Fibroblast of skin of left quadriceps (primary cell): ENCODE measurements at regions not wholly inside any gene's neighbourhood (a gene's known extent, or its start where the extent isn't known, plus 50 kb on each side); places are given as distances from the start of the nearest gene placed in this dataset.

ENCODE experiments used
- DNase-seq, 2 experiments: peaks; one replicate each; pipeline ENCODE4 v3.0.0-alpha.2; 2013; ENCODE audit warnings: low read depth in 2 of 2

DNA sequence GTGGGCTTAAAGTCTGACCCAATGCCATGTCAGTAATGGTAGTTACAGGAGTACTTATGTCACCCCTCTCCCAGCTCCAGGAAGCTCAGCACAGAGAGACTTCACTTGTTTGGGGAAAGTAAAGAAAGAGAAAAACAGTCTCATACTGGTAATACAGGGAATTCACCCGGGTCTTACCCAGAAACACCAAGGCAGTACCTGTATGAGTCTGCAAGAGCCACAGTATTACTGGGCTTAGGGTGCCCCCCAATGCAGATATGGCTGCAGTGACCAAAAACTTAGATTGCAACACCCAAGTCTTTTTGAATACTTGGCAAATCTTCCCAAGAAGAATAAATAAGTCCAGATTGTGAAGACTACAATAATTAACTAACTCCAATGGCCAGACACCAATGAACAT lies 622.1 kb downstream of the IGSF11 start:
- DNase-seq = no peak

DNA sequence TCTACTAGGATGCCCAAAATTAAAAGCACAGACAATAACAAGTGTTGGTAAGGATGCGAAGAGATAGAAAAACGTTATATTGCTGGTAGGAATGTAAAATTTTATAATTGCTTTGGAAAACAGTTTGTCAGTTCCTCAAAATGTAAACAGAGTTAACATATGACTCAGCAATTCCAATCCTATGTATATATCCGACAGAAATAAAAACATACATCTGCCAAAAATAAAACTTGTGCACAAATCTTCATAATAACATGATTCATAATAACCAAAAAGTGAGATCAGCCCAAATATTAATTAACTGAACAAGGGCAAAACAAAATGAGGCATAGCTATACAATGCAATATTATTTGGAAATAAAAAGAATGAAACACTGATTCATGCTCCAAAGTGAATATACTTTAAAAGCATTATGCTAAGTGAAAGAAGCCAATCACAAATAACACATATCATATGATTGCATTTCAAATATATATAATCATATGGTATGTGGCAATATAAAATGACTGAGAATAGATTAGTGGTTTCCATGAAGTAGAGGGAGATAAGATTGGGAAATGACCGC lies 609.3 kb downstream of the IGSF11 start:
- DNase-seq = no peak

DNA sequence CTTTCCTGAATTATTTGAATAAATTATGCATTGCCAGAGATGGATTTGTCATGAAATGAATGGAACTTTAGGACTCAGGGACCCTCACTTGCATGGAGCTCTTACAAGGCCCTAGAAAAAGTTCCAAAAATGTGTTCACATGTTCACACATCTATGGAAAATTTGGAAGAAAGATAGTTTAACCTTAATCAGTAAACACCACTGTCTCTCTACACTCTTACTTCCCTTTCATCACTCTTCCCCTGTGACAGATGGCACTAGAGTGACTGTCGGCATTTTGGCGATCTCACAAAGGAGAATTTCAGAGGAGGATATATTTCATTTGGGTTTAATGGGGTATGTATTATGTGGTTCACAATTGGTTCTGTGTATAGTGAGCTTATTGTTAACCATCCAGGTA lies 600.8 kb downstream of the IGSF11 start:
- DNase-seq = no peak

DNA sequence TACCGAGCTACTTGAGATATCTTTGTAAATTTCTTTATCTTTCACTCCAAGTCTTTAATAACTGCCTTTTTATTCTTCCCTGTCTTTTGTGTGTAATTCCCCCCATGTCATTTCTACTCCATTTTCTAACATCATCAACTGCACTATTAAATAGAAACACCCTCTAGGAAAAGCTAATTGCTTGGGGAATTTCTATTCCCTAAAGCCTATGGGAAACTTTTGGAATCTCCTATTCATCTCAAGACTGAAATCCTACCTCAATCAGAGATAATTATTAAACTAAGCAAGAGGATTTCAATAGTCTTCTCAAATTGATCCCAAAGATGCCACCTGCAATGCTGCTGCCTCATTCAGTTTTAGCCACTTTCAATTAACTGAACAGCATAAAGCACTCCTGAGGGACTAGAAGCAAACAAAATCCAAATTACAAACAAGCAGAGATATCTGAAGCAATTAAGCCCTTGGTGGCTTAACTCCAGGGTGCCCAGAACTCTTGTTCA lies 598.7 kb downstream of the IGSF11 start:
- no peak for DNase-seq

DNA sequence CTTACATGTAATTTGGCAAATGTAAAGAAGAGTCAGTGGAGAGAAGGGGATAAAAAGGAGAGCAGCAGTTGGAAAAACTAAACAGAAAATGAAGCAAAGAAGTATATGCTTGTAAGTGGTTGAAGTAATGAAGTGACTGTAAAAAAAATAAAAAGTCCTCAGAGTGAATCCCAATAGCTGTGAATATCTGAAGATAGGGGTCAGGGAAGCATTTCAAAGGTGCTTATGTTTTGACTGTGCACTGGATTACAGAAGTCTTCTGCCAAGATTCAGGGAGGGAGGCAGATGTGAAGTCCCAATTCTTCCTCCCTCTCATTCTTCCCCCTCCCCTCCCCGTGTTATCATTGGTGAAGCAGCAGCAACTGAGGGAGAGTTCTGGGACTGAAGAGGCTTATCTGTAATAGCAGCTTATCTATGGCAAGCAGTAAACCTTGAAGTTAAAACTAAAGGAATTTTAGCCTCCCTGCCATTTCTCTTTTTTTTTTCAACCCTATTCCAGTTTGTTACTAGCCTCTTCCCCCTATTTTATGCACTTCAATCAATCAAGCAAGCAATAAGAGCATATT lies 597.9 kb downstream of the IGSF11 start:
- no peak for DNase-seq

DNA sequence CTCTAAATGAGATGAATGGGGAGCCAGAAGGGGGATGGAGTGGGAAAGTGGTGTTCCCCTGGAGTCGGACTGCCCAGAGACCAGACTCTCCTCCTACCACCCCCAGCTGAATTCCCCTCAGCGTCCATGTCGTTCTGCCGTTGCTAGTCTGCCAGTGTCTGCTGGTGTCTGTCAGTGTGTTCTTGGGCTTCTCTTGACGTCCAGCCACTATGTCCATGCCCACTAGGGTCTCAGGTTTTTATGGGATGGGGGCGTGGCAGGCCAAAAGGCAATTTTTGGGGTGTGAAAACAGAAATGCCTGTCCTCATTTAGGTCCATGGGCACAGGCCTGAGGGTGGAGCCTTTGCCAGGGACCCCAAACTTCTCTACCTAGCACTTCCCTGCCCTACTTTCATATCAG lies 589.6 kb downstream of the IGSF11 start:
- DNase-seq = no peak

DNA sequence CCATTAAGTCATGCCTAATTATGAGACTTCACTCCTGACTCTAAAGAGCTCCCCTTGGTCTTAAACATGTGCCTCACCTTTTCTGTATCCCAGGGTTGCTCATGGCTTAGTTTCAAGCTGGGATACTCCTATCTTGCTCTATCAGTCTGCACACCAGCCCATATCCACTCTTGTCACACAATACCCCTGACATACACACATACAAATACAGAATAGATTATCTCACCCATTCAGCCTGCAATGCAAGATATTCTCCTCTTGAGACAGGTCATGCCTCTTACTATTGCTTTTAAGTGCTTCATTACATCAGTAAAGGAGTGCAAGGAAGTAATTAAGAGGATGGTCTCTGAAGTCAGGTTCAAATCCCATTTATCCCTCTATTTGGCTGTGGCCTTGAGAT lies 587.3 kb downstream of the IGSF11 start:
- no peak for DNase-seq

DNA sequence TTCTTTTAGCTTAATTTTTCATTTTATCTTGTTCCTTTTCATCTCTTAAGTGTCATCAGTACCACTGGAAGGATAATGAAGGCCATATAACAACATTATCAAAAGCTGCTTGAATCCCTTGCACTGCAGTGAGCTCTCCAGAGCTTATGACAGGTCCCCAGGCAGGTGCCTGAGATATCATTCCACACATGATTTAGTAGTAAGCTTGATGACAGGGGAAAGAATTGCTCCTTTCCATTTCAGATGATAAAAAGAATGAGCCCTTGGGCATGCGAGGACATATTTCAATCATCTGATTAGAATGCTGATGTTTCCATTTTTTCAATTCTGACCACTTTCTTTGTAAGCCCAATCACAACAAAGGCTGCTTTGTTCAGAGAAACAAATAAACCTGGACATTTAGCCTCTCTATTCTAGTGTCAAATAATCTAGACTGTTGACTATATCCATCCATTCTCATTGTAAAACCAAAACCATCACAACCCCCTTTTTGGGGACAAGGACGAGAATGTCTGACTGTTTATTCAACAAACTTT lies 567.8 kb downstream of the IGSF11 start:
- DNase-seq = no peak

DNA sequence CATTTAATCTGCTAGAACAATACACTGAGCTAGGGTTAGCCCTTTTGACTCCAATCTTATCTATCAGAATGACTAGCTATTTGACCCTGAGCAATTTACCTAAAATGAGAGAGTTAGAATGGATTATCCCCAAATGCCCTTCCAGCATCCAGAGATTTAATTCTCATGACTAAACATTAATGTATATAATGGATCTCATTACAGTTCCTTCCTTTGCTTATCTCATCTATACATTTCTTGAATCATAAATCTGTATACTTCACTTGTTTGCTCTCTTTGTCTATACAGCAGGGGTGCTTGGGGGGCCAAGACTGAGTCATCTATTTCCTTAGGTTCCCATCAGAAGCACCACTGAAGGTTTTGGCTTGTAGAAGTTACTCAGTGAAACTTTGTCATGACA lies 565.8 kb downstream of the IGSF11 start:
- DNase-seq = no peak

DNA sequence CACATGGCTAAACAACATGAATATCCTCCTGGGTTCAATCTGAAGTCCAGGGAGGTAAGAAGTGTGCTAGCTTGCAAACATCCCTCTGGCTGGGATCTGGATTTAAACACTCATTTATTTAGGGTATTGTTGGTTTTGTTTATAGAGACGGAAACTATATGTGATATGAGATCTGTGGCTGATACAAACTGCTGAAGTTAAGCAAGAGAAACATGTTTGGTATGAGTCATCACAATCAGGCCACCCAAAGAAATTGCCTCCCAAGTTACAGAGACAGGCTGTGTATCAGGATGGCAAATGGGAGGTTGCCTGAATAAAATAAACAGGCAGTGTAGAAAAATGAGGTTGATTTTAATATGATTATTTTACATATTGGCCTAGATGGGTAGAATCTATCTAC lies 562.1 kb downstream of the IGSF11 start:
- no peak for DNase-seq

DNA sequence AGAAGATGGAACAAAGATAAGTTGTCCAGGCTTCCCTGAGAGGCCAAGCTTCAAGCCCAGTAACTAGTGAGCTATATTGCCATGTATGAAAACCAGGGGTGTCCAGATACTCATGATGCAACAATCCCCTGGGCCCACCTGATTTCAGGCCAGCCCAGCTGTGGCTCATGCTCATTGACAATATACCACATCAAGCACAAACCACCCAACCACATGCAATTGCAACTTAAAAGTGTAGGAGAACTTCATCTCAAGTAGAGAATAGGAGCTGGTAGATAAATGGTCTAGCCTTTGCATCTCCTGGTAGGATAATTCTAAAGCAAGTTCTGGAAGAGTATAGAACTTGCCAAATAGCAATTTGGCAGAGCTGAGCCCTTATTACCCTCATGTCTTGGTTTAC lies 561.3 kb downstream of the IGSF11 start:
- DNase-seq = no peak

DNA sequence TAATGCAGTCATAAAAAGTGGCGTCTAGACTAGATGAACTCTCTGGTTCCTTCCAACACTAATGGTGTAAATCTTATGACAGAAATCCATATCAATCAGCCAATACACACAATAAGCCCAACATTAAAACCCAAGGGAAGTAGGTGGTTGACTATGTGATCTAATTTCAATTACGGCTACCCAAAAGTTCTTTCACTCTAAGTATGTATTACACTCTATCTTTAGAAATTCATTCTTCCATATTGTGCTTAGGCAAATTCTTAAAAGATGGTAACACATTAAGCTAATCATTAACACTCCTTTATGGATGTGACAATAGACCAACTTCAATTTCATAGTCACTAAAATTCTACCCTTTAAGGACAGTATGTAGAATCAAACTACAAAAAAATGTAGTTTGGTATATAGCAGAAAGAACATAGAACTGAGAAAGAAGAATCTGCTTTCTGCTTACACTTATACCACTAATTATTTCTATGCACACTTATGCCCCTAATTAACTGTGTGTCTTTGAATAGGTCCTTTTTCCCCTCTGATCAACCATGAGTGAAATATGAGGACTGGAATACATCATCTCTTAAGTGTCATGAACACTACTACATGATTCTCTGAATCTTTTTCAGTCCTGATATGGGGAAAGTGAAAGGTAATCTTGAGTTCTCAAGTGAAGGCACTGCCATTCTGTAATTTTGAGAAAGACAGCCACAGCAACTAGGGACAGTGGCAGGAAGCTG lies 557.6 kb downstream of the IGSF11 start:
- no peak for DNase-seq

DNA sequence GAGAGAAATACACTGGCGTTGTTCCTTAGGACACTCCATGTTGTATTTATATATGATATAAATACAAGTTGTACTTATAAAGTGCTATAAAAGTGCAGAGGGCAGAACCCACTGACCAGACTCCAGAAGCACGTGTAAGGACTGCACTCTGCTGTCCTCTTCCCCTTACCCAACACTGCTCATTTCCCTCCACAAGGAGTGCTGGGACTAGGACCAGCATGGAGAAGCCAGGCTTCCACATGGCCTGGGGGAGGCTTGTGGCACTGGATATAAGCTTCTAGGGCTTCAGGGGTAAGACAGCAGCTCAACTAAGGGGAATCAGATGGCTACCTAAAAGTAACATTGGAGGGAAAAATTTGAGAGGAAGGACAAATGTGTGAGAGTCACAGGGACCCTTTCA lies 556.9 kb downstream of the IGSF11 start:
- no peak for DNase-seq

DNA sequence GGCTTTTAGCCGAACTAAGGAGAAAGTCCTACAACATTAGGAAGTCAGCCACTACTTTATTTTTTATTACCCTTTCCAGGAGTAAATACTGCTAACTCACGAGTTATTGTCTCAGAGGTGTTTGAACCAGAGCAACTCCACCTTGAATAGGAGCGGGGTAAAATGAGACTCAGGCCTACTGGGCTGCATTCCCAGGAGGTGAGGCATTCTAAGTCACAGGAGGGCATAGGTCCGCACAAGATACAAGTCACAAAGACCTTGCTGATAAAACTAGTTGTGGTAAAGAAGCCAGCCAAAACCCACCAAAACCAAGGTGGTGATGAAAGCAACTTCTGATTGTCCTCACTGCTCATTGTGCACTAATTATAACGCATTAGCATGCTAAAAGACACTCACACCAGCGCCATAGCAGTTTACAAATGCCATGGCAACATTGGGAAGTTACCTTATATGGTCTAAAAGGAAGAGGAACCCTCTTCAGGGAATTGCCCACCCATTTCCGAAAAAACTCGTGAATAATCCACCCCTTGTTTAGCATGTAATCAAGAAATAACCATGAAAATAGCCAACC lies 555.9 kb downstream of the IGSF11 start:
- DNase-seq = no peak

DNA sequence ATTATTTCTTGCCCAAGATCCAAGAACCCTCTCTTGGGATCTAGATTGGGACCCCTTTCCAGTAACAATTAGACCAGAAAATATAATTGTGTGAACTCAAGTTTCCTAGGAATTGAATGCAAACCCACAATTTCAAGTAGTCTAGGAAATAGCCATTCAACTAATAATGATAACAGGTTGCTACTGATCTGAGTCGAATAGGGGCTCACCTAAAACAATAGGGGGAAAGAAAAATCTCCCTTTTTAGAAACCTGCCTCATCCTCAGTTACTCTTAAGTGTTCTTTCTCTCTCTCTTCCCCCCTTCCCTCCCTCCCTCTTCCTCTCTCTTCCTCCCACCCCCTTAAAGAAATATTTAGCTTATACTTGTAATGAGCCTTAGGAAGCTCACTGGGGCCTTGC lies 555.3 kb downstream of the IGSF11 start:
- DNase-seq = no peak

DNA sequence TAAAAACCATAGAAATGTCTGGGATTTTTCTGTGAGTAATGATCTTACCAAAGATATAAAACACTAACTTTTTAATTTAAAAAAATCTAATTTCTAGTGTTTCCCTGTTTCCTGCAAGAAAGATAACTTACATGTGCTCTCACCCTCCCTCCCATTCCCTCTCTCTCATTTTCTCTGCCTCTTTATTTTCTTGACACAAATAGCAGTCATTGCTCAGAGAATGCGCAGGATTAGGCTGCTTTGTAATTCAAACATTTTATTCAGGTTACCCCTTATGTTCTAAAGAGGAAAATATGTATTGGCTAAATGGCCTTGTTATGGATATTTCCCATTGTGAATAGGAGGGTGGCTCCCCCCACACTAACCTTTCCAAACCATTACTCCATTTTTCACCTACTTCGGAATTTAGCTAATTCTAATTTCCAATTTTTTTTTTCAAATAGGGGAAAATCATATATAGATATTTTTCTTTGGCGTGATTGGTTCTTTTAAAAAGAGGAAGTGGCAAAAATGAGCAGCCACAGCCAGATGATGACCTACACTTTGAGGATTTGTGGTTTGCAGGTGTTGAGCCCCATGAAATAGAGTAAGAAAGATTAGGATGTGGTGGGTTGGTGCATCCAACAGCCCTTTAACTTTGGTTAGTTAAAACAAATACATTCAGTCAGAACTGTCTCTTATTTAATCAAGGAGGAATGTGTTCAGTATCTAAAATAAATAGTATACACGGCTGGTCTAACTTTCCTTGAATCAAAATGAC lies 554.4 kb downstream of the IGSF11 start:
- DNase-seq = no peak

DNA sequence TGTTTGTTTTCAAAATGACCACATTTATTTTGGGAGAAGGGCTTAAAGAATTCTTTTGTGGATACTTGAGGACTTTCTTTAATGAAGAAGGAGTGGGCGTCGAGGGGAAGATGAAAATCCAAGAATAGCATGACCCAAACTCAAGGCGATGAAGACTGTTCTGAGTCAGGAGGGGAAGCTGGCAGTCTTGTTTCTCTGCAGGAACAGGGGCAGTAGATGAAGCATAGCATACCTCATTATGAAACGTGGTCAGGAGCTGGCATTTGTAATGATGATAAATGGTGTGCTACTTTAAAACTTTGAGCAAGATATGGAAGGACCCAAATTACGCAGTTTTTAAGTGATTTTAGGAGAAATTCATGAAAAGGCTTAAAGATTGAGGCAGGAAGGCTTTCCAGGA lies 549.0 kb downstream of the IGSF11 start:
- no peak for DNase-seq

DNA sequence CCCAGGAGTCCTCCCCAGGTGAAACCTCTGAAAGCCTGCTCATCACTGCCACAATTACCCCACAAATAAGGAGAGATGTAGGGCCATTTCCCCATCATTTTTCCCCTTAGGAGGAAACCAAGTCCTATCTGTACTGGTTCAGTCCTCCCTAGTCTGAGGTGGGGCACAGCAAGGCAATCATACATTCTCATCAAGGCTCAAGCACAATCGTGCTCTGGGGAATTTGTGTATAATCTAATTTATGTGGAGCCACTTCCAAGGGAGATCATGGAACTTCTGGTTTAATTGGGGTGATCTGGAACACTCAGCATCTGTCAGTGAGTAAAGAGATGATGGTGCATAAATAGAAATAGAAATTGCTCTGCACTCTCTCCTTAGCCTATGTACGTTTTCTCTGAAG lies 546.9 kb downstream of the IGSF11 start:
- DNase-seq = no peak

DNA sequence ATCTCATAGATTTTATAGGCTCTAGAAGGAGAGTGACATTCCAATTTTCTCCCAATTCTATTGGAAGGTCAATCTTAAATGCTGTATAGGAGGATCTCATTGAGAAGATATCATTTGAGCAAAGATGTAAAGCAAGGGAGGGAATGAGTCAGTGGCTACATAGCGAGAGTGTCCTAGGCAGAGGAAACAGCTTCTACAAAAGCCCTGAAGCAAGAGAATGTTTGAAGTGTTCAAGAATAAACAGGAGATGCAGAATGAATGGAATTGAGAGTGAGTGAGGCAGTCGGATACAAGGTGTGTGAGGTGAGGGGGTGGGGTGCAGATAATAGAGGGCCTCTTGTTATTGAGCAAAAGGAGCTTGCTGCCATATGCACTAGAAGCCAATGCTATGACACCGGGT lies 545.9 kb downstream of the IGSF11 start:
- DNase-seq = no peak

DNA sequence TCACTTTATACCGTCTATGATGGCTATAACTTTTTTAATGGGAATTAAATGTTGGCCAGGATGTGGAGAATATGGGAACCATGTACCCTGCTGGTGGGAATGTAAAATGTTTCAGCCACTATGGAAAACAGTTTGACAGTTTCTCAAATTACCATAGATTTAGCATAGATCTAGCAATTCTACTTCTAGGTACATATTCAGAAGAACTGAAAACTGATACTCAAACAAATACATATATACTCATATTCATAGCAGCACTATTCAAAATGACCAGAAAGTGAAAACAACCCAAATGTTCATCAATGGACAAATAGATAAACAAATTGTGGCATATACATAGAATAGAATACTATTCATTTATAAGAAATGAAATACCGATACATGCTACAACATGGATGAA lies 539.4 kb downstream of the IGSF11 start:
- DNase-seq = no peak

DNA sequence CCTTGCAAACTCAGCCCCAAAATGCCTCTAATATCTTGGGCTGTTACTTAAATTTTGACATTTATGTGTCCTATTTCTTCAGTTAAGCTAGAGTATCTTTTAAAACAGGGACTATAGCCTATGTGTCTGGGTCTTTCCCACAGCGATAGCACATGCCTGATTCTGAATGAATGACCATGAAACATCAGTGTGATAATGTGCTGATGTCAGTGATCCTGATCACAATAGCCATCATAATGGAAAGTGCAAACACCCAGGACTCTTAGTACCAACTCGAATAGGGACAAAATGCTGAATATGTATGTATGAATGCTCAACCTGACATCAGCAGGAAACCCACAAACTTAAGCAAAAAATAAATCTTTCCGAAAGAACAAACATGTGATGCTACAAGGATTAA lies 537.4 kb downstream of the IGSF11 start:
- DNase-seq = no peak

DNA sequence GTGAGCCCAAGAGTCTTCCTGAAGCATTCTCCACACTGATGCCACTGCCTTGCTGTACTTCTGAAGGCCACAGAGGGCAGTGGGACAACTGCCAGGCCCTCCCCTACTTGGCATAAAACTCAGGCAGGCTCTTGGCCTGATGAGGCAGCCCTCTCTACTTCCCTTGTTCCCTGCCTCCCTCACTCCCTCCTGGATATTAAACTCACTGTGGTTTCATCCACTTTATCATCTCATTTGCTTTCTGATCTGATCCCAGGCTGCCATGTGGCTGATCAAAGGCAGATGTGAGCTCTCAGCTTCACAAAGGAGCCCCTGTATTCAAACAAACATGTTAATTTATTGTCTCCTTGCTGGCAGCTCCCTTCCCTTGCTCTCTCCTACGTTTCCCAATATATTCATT lies 533.5 kb downstream of the IGSF11 start:
- no peak for DNase-seq
